Peyer's patch (tissue), 4 donors: ENCODE measurements at regions not wholly inside any gene's neighbourhood (a gene's known extent, or its start where the extent isn't known, plus 50 kb on each side); places are given as distances from the start of the nearest gene placed in this dataset.

Source experiments
- CTCF ChIP-seq, 6 experiments: fragments of 450-650 bp in 4 of 6; fragments of 200-600 bp in 2 of 6; sonication (generic) in 1 of 6; IDR thresholded peaks; one replicate each; pipeline ENCODE4 v1.5.1; 2017 to 2019; ENCODE audit warnings: antibody characterized with exemption in 6 of 6, mild to moderate bottlenecking in 3 of 6, moderate library complexity in 1 of 6
- POLR2A ChIP-seq, 2 donors: fragments of 450-650 bp; IDR thresholded peaks; one replicate each; pipeline ENCODE4 v1.5.1; 2017; ENCODE audit warnings: antibody characterized with exemption in 2 of 2, mild to moderate bottlenecking in 2 of 2, moderate library complexity in 2 of 2

GRCh38 chr17:69796078-69796477 lies 278.9 kb upstream of the KCNJ16 start:
- TF ChIP-seq POLR2A (IDR thresholded peaks at IDR 0.05), result no peak
- no peak for TF ChIP-seq CTCF (IDR thresholded peaks at IDR 0.05)
